Suprapubic skin (tissue), 3 donors: ENCODE measurements at regions not wholly inside any gene's neighbourhood (a gene's known extent, or its start where the extent isn't known, plus 50 kb on each side); places are given as distances from the start of the nearest gene placed in this dataset.

ENCODE experiments used
- EP300 ChIP-seq: sonication (generic); formaldehyde crosslinking; IDR thresholded peaks from one replicate; pipeline ENCODE4 v1.6.1; 2017; ENCODE audit warnings: antibody characterized with exemption
- POLR2A ChIP-seq, 2 donors: fragments of 450-650 bp; IDR thresholded peaks; one replicate each; pipeline ENCODE4 v1.6.1; 2017; ENCODE audit warnings: antibody characterized with exemption in 2 of 2, mild to moderate bottlenecking in 2 of 2, moderate library complexity in 2 of 2
- TF ChIP-seq, protein P1 (sequence below), 2 donors: fragments of 200-600 bp in 1 of 2; fragments of 450-650 bp in 1 of 2; sonication (generic) in 1 of 2; IDR thresholded peaks; one replicate each; pipeline ENCODE4 v1.5.1; 2016 to 2019; ENCODE audit warnings: antibody characterized with exemption in 2 of 2, mild to moderate bottlenecking in 1 of 2, moderate library complexity in 1 of 2

GRCh38 chr16:87218281-87219055, 98.7 kb downstream of the C16orf95 start:
- no peak for TF ChIP-seq POLR2A (IDR thresholded peaks at IDR 0.05)
- no peak for TF ChIP-seq EP300
- TF ChIP-seq, protein P1, sequence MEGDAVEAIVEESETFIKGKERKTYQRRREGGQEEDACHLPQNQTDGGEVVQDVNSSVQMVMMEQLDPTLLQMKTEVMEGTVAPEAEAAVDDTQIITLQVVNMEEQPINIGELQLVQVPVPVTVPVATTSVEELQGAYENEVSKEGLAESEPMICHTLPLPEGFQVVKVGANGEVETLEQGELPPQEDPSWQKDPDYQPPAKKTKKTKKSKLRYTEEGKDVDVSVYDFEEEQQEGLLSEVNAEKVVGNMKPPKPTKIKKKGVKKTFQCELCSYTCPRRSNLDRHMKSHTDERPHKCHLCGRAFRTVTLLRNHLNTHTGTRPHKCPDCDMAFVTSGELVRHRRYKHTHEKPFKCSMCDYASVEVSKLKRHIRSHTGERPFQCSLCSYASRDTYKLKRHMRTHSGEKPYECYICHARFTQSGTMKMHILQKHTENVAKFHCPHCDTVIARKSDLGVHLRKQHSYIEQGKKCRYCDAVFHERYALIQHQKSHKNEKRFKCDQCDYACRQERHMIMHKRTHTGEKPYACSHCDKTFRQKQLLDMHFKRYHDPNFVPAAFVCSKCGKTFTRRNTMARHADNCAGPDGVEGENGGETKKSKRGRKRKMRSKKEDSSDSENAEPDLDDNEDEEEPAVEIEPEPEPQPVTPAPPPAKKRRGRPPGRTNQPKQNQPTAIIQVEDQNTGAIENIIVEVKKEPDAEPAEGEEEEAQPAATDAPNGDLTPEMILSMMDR (IDR thresholded peaks at IDR 0.05), result no peak
